SH-SY5Y (cell line): ENCODE measurements at regions not wholly inside any gene's neighbourhood (a gene's known extent, or its start where the extent isn't known, plus 50 kb on each side); places are given as distances from the start of the nearest gene placed in this dataset.

ENCODE experiments used
- GATA2 ChIP-seq: IDR thresholded peaks from 2 replicates; pipeline ENCODE4 v1.6.1; 2011; ENCODE audit warnings: mild to moderate bottlenecking, low read depth, low read length
- GATA3 ChIP-seq: IDR thresholded peaks from 2 replicates; pipeline ENCODE4 v1.6.1; 2011; ENCODE audit warnings: low read depth, mild to moderate bottlenecking, low read length, moderate library complexity

GRCh38 chr12:116630762-116631161 lies 71.6 kb downstream of the MAP1LC3B2 start:
- no peak for TF ChIP-seq GATA2
- no peak for TF ChIP-seq GATA3
